CD4-positive, CD25-positive, alpha-beta regulatory T cell (primary cell): ENCODE measurements at regions not wholly inside any gene's neighbourhood (a gene's known extent, or its start where the extent isn't known, plus 50 kb on each side); places are given as distances from the start of the nearest gene placed in this dataset.

Experiments used
- ATAC-seq, 2 donors: fragments of 150-1000 bp; cut with Tn5 transposase; one replicate each; pipeline ENCODE4 v1.10.0; 2021; ENCODE audit warnings: low read depth in 2 of 2, moderate number of reproducible peaks in 2 of 2, moderate library complexity in 1 of 2
- DNase-seq, 3 donors: peaks; one replicate each; pipeline versions ENCODE4 v3.0.0 to v3.0.0-alpha.2; 2012 to 2022; ENCODE audit warnings: mixed read lengths in 1 of 3
- H3K27ac ChIP-seq: one replicate; pipeline ENCODE4 v1.7.0; 2013; ENCODE audit warnings: mild to moderate bottlenecking, low read length; ENCODE audit not compliant: insufficient read depth, poor library complexity, severe bottlenecking
- H3K27me3 ChIP-seq: one replicate; pipeline ENCODE4 v1.7.0; 2013; ENCODE audit warnings: low read length; ENCODE audit not compliant: control insufficient read depth, insufficient read depth
- H3K36me3 ChIP-seq: one replicate; pipeline ENCODE4 v1.7.0; 2013; ENCODE audit warnings: mild to moderate bottlenecking, low read length, moderate library complexity; ENCODE audit not compliant: control insufficient read depth, insufficient read depth
- H3K4me1 ChIP-seq: 2 replicates; pipeline ENCODE4 v1.7.0; 2013; ENCODE audit warnings: mild to moderate bottlenecking, low read length; ENCODE audit not compliant: insufficient read depth, control insufficient read depth, poor library complexity, severe bottlenecking
- H3K4me3 ChIP-seq: one replicate; pipeline ENCODE4 v1.7.0; 2013; ENCODE audit warnings: low read depth, mild to moderate bottlenecking, low read length, moderate library complexity
- H3K9me3 ChIP-seq, 2 experiments: 1 replicate in 1 of 2; 2 replicates in 1 of 2; pipeline ENCODE4 v1.7.0; 2013; ENCODE audit warnings: low read length in 2 of 2, mild to moderate bottlenecking in 1 of 2, moderate library complexity in 1 of 2; ENCODE audit not compliant: control insufficient read depth in 2 of 2
- H3K27ac Mint-ChIP-seq, 3 donors: one replicate each; pipeline ENCODE4 v1.8.0; 2020 to 2022; ENCODE audit warnings: mild to moderate bottlenecking in 3 of 3, mixed read lengths in 3 of 3, moderate library complexity in 2 of 3
- H3K27me3 Mint-ChIP-seq: one replicate; pipeline ENCODE4 v1.8.0; 2022; ENCODE audit warnings: mild to moderate bottlenecking, mixed read lengths
- H3K36me3 Mint-ChIP-seq: one replicate; pipeline ENCODE4 v1.8.0; 2020; ENCODE audit warnings: mixed read lengths
- H3K4me1 Mint-ChIP-seq, 4 donors: one replicate each; pipeline ENCODE4 v1.8.0; 2020 to 2022; ENCODE audit warnings: mixed read lengths in 4 of 4, mild to moderate bottlenecking in 1 of 4
- H3K4me3 Mint-ChIP-seq, 4 donors: one replicate each; pipeline ENCODE4 v1.8.0; 2020 to 2022; ENCODE audit warnings: mild to moderate bottlenecking in 4 of 4, mixed read lengths in 4 of 4, moderate library complexity in 3 of 4
- H3K9me3 Mint-ChIP-seq, 7 donors: one replicate each; pipeline ENCODE4 v1.8.0; 2020 to 2022; ENCODE audit warnings: mixed read lengths in 7 of 7, mild to moderate bottlenecking in 3 of 7, moderate library complexity in 2 of 7

DNA sequence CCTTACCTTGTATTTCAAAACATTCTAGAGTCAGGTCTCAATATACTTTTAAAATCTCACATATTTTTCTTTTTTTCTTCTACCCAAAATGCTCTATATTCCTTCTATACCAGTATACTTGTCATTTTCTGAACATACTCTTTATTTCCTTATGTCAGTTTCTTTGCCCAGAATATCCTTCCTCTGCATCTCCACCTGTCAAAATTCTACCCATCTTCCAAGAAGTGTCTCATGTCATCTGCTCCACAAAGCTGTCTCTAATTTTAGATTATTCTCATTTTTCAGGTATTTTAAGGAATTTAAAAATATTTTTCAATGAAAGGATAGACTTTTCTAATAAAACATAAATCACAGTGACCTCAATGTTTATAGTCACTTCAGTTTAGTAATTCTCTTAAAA, 328.0 kb upstream of the SMIM30 start:
- H3K36me3 ChIP-seq: no peaks in the 10 kb centered on the region
- Mint-ChIP-seq H3K9me3 (peaks cover 0 to 3% (median 0%) of the 10 kb centered on the region in 7 donors), H3K4me1 (no peaks in the 10 kb centered on the region), H3K36me3 (no peaks in the 10 kb centered on the region), H3K27ac (no peak overlapping the region), H3K4me3 (no peak overlapping the region), H3K27me3 (no peaks in the 10 kb centered on the region)
- no peak for DNase-seq
- ATAC-seq: no peak
- no peak overlapping the region for H3K27ac ChIP-seq
- H3K9me3 ChIP-seq: no peaks in the 10 kb centered on the region
- no peak overlapping the region for H3K4me3 ChIP-seq
- no peaks in the 10 kb centered on the region for H3K4me1 ChIP-seq
- no peaks in the 10 kb centered on the region for H3K27me3 ChIP-seq

DNA sequence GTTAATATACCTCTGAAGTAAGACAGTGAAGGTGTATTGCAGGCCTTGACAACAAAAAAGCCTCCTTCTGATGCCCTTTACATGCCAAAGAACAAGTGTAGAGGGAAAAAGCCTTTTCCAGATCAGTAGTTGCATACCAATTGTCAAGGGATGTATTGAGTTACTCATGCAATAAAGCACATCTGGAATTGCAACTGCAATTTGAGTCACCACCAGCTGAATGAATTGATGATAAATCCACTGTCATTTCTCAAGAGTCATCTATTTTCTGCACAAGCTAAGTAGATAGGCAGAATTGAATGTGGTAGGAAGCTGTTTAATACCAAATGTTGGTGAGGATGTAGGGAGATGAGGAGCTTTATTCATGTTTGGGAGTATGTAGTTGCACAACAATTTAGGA, 325.9 kb upstream of the SMIM30 start:
- ATAC-seq (no peak), DNase-seq (no peak)
- no peak overlapping the region for H3K4me3 ChIP-seq
- Mint-ChIP-seq H3K4me3 (no peak overlapping the region), H3K4me1 (no peaks in the 10 kb centered on the region), H3K27me3 (no peaks in the 10 kb centered on the region), H3K36me3 (no peaks in the 10 kb centered on the region), H3K9me3 (peaks cover 0 to 5% (median 1%) of the 10 kb centered on the region in 7 donors), H3K27ac (no peak overlapping the region)
- H3K27me3 ChIP-seq: no peaks in the 10 kb centered on the region
- H3K4me1 ChIP-seq: no peaks in the 10 kb centered on the region
- no peaks in the 10 kb centered on the region for H3K9me3 ChIP-seq
- H3K36me3 ChIP-seq: no peaks in the 10 kb centered on the region
- no peak overlapping the region for H3K27ac ChIP-seq

DNA sequence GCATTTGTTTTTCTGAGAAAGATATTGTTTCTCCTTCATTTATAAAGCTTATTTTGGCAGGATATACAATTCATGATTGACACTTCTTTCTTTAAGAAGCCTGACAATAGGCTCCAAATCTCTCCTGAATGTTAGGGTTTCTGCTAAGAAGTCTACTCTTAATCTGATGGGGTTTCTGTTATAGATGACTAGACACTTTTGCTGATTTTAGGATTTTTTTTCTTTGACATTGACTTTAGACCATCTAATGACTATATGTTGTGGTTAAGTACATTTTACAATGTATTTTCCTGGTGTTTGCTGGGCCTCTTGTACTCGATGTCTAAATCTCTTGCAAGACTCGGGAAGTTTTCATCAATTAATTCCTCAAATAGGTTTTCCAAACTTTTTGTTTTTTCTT, 321.8 kb upstream of the SMIM30 start:
- peaks cover 0 to 15% (median 2%) of the 10 kb centered on the region in 7 donors for H3K9me3 Mint-ChIP-seq
- ATAC-seq (no peak), DNase-seq (no peak)
- H3K9me3 ChIP-seq: no peaks in the 10 kb centered on the region
- H3K36me3 Mint-ChIP-seq: no peaks in the 10 kb centered on the region
- H3K36me3 ChIP-seq: no peaks in the 10 kb centered on the region
- no peak overlapping the region for H3K4me3 ChIP-seq
- H3K4me1 ChIP-seq: no peaks in the 10 kb centered on the region
- H3K27ac Mint-ChIP-seq: no peak overlapping the region
- no peak overlapping the region for H3K27ac ChIP-seq
- no peaks in the 10 kb centered on the region for H3K4me1 Mint-ChIP-seq
- no peaks in the 10 kb centered on the region for H3K27me3 Mint-ChIP-seq
- H3K4me3 Mint-ChIP-seq: no peak overlapping the region
- H3K27me3 ChIP-seq: no peaks in the 10 kb centered on the region

DNA sequence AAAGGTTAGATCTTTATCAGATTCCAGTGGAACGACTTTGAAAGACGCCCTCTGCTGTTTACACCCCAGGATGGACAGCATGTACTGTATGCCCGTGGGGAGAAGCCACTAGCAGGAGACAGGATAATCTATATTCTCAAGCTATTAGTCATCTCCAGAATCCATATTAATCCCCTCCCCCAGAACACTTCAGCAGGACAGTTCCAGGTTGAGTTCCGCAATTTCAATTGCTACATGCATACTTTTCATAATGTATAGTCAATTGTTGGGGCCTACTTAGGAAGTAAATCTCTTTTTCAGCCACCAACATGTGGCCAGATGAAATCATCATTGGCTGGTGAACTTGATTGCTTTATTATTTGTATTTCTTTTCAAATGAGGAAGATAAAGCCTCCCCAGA, 313.1 kb upstream of the SMIM30 start:
- no peak for ATAC-seq
- no peak for DNase-seq
- Histone ChIP-seq H3K27ac (no peak overlapping the region), H3K4me3 (no peak overlapping the region), H3K36me3 (no peaks in the 10 kb centered on the region), H3K4me1 (no peaks in the 10 kb centered on the region), H3K27me3 (no peaks in the 10 kb centered on the region), H3K9me3 (no peaks in the 10 kb centered on the region)
- Mint-ChIP-seq H3K27me3 (no peaks in the 10 kb centered on the region), H3K4me3 (no peak overlapping the region), H3K4me1 (no peaks in the 10 kb centered on the region), H3K36me3 (no peaks in the 10 kb centered on the region), H3K9me3 (no peaks in the 10 kb centered on the region), H3K27ac (no peak overlapping the region)

DNA sequence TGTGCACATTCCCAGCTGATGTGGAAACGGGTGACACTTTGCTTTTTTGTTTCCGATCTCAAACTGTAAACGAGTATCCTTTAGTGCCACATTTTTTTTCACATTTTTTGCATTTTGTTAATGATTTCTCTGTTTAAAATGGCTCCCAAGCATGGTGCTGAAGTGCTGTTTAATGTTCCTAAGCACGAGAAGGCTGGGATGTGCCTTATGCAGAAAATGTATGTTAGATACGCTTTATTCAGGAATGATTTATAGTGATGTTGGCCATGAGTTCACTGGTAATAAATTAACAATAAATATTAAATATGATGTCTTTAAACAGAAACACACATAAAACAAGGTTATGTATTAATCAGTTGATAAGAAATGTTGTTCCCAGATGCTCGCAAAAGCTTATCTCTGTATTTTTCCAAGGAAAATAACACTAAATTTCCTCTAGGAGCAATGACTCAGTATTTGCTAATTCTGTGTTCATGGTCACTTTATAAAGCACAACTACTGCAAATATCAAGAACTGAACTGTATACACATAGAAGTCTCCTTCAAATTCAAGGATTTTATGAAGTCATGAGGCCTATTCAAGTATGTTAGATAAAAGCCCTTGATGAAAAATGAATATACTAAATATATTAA, 305.9 kb upstream of the SMIM30 start:
- no peak overlapping the region for H3K4me3 ChIP-seq
- no peaks in the 10 kb centered on the region for H3K4me1 ChIP-seq
- Mint-ChIP-seq H3K36me3 (no peaks in the 10 kb centered on the region), H3K27ac (no peak overlapping the region), H3K9me3 (no peaks in the 10 kb centered on the region), H3K4me3 (no peak overlapping the region), H3K27me3 (peaks cover 6% of the 10 kb centered on the region), H3K4me1 (peaks cover 0 to 5% (median 3%) of the 10 kb centered on the region in 4 donors)
- no peak for DNase-seq
- H3K36me3 ChIP-seq: no peaks in the 10 kb centered on the region
- H3K27ac ChIP-seq: no peak overlapping the region
- H3K9me3 ChIP-seq: no peaks in the 10 kb centered on the region
- H3K27me3 ChIP-seq: no peaks in the 10 kb centered on the region
- ATAC-seq: no peak

DNA sequence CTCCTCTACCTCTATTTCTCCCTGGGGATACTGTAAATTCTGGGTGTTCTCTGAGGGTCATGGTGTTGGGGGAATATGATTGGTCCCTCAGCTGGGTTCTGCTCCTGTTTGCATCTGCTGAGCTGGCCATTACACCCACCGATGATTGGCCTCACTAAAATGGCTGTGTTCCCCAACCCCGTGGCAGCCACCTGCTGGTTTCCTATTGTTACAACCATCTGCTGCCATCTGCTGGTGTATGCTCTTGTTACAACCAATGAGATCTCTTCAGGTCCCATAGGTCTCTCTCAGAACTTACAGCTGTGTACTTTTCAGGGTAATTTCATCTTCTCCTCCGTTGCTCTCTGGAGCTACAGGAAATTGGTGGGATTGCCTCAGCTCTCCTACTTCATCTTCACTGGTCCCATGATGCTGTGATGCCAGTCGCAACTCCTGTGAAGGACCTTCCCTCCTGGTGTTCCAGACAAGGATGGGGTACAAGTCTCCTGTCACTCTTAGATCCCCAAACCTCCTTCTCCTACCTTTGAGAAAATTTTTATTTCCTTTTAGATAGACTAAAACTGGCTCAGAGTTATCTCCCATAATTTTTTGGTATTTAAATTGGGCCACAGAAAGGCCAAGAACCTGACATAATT, 303.5 kb upstream of the SMIM30 start:
- Mint-ChIP-seq H3K4me3 (peak overlapping the region in 1 of 4 donors; percentile 13), H3K4me1 (peaks cover 0 to 5% (median 3%) of the 10 kb centered on the region in 4 donors)

DNA sequence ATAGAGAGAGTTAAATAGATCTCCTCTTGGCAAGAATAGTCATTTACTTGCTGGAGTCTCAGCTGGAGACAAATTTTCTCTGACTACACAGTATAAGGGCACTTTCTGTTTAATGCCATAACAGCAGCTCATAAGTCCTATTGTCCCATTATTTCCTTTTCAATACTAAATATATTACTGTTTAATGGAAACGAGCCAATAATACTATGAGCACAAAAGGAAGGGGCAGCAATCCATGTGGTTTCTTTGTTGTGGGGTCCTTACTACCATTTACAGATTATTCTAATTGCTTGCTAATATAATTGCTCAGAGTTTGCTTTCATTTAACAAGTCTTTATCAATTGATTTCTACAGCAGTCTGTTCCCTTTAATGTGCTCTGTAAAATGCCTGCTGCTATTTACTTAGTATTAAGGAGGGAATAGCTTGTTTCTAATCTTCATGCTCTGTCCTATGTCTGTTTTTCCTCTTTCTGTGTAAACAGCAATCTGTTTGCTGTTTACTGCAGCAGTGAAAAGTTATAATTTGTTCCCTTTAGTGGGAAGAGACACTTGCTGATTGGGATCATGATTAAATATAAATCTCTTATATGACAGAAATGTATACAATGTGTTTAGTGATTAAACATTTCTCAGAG, 296.2 kb upstream of the SMIM30 start:
- H3K27ac ChIP-seq: no peak overlapping the region
- Mint-ChIP-seq H3K27me3 (no peaks in the 10 kb centered on the region), H3K4me3 (no peak overlapping the region), H3K4me1 (no peaks in the 10 kb centered on the region), H3K9me3 (no peaks in the 10 kb centered on the region), H3K27ac (no peak overlapping the region), H3K36me3 (no peaks in the 10 kb centered on the region)
- ATAC-seq (no peak), DNase-seq (no peak)
- H3K36me3 ChIP-seq: no peaks in the 10 kb centered on the region
- no peaks in the 10 kb centered on the region for H3K4me1 ChIP-seq
- H3K4me3 ChIP-seq: no peak overlapping the region
- H3K27me3 ChIP-seq: no peaks in the 10 kb centered on the region
- H3K9me3 ChIP-seq: no peaks in the 10 kb centered on the region

More for the DNA sequence above, 303.5 kb upstream of the SMIM30 start:
- H3K9me3 Mint-ChIP-seq: no peaks in the 10 kb centered on the region
- Histone ChIP-seq H3K4me3 (no peak overlapping the region), H3K27ac (no peak overlapping the region), H3K36me3 (no peaks in the 10 kb centered on the region), H3K9me3 (no peaks in the 10 kb centered on the region), H3K4me1 (no peaks in the 10 kb centered on the region), H3K27me3 (no peaks in the 10 kb centered on the region)
- peaks cover 6% of the 10 kb centered on the region for H3K27me3 Mint-ChIP-seq
- DNase-seq: peak; percentile 46 to 80 (median 62)
- H3K36me3 Mint-ChIP-seq: no peaks in the 10 kb centered on the region
- ATAC-seq: peak; percentile 80 to 88
- H3K27ac Mint-ChIP-seq: peak overlapping the region in 2 of 3 donors; percentile 9 to 65

DNA sequence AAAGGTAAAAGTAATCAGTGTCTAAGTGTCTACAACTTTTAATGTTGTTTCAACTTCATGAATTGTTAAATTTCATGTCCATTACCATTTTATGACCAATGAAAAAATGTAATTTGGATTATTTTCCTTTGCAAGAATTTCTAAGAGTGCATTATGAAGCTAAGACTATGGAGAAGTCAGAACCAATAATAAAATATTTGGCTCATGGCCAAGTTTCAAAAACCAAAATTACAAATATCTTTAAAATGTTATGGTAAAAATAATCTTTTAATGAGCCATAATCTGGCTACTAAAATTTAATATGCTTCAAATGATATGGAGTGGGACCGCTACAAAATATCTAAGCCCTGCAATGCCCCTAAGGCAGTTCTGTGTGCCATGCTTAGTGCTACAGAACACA, 294.1 kb upstream of the SMIM30 start:
- Mint-ChIP-seq H3K4me1 (no peaks in the 10 kb centered on the region), H3K27ac (no peak overlapping the region), H3K36me3 (no peaks in the 10 kb centered on the region), H3K27me3 (no peaks in the 10 kb centered on the region), H3K4me3 (no peak overlapping the region), H3K9me3 (peaks cover 0 to 1% (median 0%) of the 10 kb centered on the region in 7 donors)
- no peak overlapping the region for H3K27ac ChIP-seq
- no peak overlapping the region for H3K4me3 ChIP-seq
- DNase-seq (no peak), ATAC-seq (no peak)
- no peaks in the 10 kb centered on the region for H3K9me3 ChIP-seq
- H3K4me1 ChIP-seq: no peaks in the 10 kb centered on the region
- H3K27me3 ChIP-seq: no peaks in the 10 kb centered on the region
- H3K36me3 ChIP-seq: no peaks in the 10 kb centered on the region
